NCI-H2196 (cell line): ENCODE measurements at regions not wholly inside any gene's neighbourhood (a gene's known extent, or its start where the extent isn't known, plus 50 kb on each side); places are given as distances from the start of the nearest gene placed in this dataset.

ENCODE experiments used
- DNase-seq: peaks from one replicate; lab custom pipeline; 2025; ENCODE audit not compliant: unreplicated experiment; lab: John Stamatoyannopoulos, UW

- no peak for DNase-seq
Observed at GRCh38 chr16:85971902-85972638, 73.1 kb downstream of the IRF8 start.

GRCh38 chr16:85974428-85975375, 75.7 kb downstream of the IRF8 start:
- DNase-seq: peak; percentile 3

- no peak for DNase-seq
Observed at GRCh38 chr16:85975451-85975981, 76.6 kb downstream of the IRF8 start.

DNA sequence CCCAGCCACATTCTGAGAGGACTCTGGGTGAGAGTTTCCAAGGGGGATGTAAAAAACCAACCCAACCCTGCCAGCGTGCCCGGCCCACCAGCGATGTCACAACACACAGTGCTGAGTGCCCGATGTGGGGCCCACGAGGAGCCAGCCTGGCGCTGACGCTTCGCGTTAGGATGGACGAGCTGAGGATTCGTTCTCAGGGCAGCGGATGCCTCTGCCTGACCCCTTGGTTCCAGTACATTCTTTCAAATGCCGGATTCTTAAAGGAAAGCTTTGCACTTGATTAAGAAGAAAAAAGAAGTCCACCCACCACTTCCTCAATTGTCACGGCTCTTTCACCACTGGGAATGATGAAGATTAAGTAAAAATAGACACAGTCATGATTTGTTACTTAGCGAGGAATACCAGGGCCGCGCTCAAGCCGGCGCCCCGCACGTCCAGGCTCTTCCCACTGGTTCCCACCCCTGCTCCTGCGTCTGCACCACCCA, 79.4 kb downstream of the IRF8 start:
- DNase-seq: no peak

DNA sequence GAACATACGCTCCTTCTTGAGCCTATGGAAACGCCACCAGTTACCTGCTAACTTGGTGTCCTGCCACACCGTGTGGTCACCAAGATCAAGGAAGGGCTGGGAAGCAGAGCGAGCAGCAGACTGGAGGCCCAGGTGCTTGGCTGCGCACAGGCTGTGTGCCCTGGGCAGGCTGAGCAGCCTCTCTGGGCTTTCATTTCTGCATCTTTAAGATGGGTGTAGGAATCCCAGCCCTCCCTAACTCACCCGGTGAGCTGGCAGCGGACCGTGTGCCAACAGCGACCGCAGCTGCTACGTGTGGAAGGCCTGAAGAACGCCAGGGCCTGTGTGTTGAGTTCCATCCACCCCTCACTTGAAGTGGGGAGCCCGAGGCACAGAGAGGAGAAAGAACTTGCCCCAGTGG, 80.0 kb downstream of the IRF8 start:
- no peak for DNase-seq

GRCh38 chr16:85979605-85980004, 80.6 kb downstream of the IRF8 start:
- DNase-seq: no peak

- no peak for DNase-seq
Observed at GRCh38 chr16:85980686-85981085, 81.7 kb downstream of the IRF8 start.

- no peak for DNase-seq
Observed at GRCh38 chr16:85981826-85982562, 83.0 kb downstream of the IRF8 start.

- no peak for DNase-seq
Observed at GRCh38 chr16:85982563-85982939, 83.6 kb downstream of the IRF8 start.

DNA sequence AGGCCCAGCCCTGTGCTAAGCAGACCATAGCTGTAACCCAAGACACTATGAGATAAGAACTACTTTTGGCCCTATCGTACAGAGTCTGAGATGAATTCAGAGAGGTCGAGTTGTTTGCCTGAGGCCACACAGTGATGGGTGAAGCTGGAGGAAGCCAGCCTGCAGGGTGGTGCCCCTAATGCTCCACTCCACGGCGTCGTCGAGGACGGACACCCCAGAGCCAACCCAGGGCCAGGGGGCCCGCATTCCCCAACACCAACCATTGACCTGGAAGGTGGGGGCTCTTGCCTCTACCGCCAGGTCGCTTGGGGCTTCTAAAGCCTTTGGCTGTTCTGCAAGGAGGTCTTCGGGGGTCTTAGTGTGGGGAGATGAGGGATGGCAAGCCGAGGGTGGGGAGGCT, 84.1 kb downstream of the IRF8 start:
- DNase-seq: no peak

DNA sequence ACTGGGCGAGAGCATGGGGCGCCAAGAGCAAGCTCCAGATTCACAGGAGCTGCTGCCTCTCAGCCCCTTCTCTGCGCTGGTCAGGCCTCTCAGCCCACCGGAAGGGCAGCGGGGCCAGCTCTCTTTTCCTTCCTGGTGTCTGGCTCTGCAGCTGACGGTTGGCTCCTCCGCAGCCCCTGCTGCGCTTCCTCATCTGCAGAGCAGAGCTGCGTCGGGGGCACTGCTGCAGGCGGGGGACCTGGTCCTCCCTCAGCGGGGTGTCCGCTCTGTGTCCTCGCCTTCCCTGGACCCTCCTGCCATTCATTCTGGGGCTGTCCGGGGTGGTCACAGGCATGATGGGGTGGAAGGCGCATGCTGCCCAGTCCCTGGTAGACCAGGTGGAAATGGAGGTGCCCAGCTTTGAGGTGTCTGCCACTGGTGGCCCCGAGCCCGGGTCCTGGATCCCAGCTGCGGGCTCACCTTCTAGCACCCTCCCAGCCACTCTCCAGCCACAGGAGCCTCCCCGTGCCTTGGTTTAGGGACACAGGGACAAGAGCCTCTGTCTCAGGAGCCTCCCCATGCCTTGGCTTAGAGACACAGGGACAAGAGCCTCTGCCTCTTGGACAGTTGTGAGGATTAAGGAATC, 84.8 kb downstream of the IRF8 start:
- no peak for DNase-seq

DNA sequence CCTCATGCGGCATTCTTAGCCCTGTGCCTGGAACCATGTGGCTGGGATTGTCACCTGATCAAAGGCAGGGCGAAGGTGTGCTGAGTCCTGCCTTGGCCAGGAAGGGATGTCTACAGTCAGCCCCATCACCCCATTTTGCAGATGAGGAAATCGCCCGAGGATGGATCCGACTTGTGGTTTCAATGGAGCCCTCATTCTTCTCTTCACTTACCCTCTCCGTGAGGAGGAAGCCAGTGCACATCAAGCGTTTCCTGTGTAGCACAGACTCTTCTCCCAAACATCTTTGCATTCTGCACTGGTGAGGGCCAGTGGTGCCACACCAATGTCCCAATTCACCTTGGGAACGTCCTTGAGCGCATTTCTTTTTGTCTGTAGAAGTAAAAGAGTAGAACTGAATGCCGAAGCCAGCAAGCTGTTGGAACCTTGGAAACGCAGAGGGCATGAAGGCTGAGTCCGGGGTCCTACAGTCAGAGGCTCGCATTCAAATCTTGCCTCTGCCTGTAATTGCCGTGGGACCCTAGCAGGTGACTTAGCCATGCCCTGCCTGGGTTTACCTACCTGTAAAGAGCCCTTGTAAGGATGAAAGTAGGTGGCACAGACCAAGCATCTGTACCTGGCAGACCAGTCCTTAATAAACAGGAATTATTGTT, 85.4 kb downstream of the IRF8 start:
- no peak for DNase-seq

GRCh38 chr16:85984947-85985451, 86.0 kb downstream of the IRF8 start:
- DNase-seq: no peak

DNA sequence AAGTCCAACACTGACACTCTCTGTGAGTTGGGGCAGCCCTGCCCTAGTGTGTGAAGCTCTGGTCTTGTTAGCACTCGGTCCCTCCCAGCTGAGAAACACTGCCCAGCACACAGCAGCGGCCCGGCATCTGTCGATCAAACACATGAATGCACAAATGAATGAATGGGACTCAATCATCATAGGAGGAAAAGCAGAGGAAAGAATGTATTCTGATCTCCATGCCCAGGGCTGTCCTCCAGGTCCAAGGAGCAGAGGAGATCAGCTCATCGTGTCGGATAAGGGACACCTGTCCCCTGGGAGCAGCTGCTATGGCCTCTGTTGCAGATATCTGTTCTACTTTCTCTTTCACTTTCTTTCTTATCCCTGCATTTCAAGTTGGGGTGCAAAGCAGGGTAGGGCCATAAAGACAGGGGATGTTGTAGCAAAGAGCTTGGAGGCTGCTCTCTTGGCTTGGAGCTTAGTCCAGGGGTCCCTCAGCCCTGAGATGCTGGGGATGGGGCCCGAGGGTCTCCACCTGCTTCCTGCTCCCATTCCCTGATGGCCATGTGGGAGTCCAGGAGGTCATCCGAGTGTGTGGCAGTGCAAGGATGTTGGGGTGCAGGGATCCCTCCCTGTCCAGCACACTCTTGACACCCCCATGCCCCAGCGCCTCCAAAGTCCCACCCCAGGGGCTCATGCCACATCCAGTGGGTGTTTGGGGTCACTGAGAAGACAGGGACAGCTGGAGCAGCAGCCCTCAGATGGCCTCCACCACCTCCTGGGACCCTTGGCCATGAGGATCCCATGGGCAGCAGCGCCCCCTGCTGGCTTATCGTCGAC, 88.2 kb downstream of the IRF8 start:
- peak; percentile 12 for DNase-seq

- no peak for DNase-seq
Observed at GRCh38 chr16:85987750-85988078, 88.8 kb downstream of the IRF8 start.

GRCh38 chr16:85988306-85988705, 89.3 kb downstream of the IRF8 start:
- DNase-seq: no peak

DNA sequence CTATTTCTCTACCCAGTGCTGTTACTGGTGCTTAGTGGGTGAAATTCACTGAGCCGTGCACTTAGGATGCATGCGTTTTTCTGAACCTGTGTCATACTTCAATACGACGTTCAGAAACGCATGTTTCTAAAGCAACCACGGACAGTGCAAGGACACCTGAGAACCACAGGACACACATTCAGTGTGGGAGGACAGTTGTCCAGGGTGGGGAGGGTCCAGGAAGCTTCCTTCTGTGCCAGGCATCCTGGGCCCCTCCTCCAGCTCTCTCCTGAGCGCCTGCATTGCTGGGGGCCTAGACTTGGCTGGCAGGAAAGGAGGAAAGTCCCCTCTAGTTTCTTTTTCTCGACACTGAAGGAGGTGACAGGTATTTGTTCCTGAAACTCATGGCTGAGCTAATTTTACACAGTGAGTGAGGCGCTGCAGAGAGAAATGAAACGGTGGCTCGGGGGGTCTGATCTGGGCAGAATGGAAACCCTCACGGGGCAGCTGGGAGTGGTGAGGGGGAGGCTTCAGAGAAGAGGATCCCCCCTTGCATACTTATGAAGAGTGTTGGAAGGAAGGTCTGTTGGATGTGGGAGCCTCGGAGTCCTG, 89.9 kb downstream of the IRF8 start:
- DNase-seq: no peak

GRCh38 chr16:85989376-85989775, 90.4 kb downstream of the IRF8 start:
- no peak for DNase-seq
